ENCODE measurements at regions not wholly inside any gene's neighbourhood (a gene's known extent, or its start where the extent isn't known, plus 50 kb on each side); places are given as distances from the start of the nearest gene placed in this dataset.
"Not testable (repeated sequence)": the region's sequence is repeated elsewhere in the genome, so short reads cannot be mapped to it uniquely, and the experiment has no call there.

DNA sequence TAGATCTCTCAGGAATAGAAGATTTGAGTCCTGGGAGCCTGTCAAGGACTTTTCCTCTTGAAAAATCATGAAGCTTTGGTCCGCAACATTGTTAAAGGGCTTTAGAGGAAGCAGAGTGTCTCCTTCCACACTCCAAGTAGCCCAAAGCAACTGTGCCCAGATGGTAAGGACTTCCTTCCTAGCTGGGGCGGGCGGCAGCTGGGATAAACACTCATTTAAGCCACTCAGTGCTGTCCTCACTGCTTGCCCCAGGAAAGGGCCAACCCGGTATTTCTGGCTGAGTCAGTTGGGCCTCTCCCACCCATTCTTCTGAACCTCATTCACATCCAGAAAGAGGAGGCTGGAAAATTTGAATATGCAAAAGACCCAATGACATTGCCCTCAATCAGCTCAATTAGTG is 144.3 kb downstream of the CHIC2 start:
- no peak for DNase-seq (ENCODE audit: low read depth)

DNA sequence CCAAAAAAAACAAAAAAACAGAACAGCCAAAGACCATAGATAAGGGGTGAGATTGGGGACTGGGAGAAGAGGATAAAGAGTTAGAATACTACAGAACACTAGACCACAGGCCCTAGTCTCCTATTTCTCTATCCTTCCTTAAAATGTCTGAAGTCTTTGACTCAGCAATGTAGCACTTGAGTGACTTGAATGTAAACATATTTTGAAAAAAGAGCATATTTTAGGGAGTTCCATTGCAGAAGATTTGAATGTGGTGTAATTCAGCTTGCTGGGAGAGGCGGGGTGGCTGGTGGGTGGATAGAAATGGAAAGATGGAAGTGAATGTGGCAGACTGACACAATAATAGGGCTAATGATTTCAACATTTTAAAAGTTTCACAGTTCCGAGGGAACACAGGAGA is 144.9 kb downstream of the CHIC2 start:
- no peak for DNase-seq (ENCODE audit: low read depth)

DNA sequence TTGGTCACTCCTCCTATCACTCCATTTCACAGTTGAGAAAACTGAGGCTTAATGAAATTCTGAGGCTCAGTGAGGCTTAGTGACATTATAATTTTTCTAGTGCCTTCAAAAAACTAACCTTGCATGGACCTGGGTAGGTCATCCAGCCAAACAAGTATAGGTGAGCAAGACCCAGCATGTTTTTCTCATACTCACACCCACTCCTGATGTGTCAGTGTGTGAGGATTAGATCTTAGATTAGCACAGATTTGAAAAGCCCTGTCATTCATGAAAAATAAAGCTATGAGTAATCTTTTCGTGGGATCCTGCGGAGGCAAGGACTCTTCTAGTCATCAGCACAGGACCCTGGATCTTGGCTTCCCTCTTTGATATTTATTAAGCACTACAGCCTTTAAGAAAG is 146.7 kb downstream of the CHIC2 start:
- DNase-seq (ENCODE audit: low read depth) = peak; percentile 52

DNA sequence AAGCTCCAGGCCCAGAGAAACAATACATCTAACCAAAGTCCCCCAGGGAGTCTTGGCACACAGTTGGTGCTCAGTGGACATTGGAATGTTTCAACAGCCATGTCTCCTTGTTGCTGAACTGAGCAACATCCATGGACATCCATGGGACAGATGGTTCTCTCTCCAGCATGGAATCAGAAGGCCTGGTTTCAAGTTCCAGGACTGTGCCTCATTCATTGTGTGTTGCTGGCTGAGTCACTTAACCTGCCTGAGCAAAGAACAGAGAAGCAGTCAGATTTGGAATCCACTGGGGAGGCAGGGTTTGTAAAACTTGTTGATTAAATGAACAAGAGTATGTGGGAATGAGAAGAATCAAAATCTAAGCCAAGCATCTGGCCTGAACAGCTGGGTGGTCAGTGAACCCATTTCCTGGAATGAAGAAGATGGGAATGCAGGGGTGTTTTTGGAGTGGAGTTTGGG is 147.9 kb downstream of the CHIC2 start:
- DNase-seq (ENCODE audit: low read depth) = peak; percentile 60

DNA sequence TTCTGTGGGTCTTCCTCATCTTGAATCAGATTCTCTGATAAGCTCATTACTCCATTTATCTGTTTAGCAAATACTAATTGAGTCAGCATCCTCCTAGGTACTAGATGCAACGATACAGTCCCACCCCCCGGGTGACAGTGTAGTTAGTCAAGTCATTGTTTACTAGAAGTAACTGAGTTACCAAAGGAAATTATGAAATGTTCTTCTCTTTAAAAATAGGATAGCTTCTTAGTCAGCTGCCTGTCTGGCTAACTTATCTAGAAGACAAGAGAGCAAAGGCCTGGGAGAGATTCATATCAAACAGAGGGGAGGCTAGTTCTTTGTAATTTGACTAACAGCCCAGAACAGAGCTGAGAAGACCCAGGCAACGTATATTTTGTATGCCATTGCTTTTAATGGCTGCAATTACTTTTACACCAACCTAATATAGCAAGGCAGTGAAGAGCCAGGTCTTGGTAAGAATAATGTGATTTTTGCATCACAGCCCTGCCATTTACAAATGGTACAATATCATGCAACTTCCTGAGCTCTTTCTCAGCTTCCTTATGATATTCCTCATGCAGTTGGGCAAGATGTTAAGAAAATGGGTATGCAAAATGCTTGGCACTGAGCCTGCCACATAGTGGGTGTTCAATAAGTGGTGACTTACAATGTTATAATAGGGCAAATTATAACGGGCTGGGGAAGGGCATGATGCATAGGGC is 149.9 kb downstream of the CHIC2 start:
- peak; percentile 97 for DNase-seq (ENCODE audit: low read depth)

DNA sequence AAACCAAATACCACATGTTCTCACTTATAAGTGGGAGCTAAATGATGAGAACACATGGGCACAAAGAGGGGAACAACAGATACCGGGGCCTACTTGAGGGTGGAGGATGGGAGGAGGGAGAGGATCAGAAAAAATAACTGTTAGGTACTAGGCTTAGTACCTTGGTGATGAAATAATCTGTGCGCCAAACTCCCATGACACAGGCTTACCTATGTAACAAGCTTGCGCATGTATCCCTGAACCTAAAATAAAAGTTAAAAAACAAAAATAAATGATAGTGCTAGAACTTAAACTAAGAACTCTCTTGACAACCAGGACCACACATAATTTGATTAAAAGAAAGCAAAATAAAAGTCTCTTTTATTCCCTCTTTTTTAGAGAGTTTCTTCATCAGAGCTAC is 150.6 kb downstream of the CHIC2 start:
- no peak for DNase-seq (ENCODE audit: low read depth)

DNA sequence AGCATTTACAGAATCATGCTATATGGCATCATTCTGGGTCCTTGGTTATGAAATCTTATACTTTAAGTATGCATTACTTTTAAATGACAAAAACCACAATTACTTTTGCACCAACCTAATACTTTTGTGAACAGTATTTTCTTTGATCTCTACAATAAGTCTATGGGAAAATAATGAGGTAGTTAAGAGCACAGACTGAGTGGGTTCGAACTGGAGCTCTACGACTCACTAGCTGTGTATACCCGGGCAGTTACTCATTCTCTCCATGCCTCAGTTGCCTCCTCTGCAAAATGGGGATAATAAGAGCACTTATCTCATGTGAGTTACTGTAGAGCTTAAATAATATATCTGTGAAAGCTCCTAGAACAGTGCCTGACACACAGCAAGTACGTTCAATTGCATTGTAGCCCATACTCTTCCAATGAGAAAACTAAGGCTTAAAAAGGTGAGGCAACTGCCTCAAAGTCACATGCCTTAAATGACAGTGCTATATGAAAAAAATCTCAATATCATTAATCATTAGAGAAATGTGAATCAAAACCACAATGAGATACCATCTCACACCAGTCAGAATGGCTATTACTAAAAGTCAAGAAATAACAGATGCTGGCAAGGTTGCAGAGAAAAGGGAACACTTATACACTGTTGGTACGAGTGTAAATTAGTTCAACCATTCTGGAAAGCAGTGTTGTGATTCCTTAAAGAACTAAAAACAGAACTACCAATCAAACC is 151.5 kb downstream of the CHIC2 start:
- peak; percentile 28 for DNase-seq (ENCODE audit: low read depth)

DNA sequence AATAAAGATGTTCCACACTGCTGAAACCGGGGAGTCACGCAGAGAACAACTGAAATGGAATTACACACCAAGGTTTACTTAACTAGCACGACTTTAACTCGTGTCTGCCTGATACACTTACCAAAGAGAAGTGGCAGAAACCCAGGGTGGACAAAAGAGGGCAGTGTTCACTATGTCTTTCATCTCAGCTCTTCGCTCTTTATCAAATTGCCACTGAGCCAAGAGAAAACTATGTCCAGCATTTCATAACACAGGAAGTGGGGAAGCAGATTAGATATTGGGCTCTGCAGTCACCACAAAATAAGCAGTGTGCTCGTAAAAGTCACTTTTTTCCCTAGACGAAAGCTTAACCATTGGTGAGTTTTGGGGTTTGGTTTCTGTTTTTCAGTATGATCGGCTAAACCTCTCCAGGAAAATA is 155.7 kb downstream of the CHIC2 start:
- DNase-seq (ENCODE audit: low read depth) = peak; percentile 89

DNA sequence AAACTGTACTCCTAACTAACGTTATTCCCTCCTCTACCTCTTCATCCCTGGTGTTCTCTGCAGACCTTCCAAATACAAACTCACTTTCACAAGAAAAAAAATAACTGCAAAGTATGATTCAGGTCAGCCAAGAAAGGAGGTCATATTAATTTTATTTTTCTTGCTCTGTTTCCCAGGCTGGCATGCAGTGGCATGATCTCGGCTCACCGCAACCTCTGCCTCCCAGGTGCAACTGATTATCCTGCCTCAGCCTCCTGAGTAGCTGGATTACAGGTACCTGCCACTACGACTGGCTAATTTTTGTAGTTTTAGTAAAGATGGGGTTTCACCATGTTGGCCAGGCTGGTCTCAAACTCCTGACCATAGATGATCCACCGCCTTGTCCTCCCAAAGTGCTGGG is 156.6 kb downstream of the CHIC2 start:
- no peak for DNase-seq (ENCODE audit: low read depth)

DNA sequence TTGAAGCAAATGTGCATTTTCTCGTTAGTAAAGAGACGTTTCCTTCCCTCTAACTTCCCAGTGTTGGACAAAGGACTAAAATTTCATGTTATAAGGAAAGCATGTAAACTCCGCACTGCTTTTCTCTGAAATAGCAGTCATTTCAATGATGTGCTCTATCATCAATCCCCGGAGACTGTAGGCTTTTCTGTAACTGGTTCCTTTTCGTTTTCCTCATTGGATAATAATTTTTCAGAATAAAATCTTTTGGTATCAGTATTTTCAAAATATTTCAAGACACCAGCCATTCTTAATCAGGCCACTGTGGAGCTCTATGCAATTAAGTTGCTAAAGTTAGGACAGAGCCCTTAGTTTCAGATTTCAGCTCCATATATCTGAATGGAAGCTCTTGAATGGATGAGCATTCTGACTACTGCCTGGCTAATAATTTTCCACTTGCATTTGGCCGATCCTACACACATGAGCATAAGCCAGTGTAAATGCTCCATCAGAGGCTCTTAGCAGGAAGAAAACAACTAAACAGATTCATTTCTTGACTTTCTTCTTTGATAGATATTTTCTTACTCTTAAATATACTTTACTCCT is 157.7 kb downstream of the CHIC2 start:
- no peak for DNase-seq (ENCODE audit: low read depth)

DNA sequence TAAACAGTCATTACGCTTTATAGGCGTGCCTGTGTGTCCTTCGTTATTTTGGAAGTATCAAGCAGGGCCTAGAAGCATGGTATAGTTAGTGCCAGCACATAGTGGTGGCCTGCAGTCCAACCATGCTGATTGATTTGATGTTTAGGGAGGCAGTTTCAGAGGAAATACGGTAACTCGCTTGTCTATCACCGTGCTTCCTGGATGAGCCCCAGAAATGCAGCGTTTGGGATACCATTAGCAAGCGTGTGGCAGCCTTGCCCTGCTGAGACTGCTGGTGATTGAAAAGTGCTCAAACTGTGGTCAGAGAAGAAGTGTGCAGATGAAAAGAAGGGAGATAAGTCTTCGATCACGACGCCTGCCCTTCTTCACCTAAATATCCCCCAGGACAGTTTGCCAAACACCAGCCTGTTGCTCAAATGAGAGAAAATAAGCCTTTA is 158.4 kb downstream of the CHIC2 start:
- peak; percentile 63 for DNase-seq (ENCODE audit: low read depth)

DNA sequence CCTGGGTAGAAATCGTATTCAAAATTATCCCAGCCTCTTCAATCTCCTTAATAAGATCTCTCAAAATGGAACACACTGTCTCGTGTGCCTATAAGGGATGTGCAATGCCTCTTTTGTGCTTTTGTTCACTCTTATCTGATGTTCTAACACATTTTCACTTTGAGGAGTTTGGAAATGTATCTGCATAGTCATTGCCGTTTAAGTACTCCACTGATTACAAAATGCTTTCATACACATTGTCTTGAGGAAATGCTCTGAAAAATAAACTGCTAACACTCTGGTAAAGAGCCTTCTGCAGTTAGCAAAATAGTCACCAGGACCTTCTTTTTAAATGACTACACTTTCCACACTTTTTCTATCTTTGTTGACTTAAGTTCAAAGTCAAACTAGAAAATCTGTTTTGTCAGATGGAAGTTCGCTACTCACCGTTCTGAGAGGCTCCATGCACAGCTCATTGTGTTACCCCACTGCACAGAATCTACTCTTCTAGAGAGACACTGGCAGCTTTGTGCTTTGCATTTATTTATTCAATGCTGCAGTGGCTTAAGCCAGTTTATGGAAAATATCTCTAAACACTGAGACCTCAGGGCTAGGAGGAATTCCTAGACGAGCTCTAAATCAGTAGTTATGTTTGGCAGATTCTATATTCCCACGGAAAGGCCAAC is 159.0 kb downstream of the CHIC2 start:
- no peak for DNase-seq (ENCODE audit: low read depth)

DNA sequence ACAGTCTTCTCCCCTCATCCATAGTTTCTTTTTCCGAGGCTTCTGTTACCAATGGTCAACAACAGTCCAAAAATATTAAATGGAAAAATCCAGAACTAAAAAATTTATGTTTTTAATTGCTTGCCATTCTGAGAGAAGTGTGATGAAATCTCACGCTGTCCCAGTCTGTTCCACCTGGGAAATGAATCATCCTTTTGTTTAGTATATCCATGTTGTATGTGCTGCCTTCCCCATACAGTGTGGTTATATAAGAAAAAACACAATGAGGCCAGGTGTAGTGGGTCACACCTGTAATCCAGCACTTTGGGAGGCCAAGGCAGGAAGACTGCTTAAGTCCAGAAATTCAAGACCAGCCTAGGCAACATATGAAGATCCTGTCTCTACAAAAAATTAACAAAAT is 161.6 kb downstream of the CHIC2 start:
- no peak for DNase-seq (ENCODE audit: low read depth)

DNA sequence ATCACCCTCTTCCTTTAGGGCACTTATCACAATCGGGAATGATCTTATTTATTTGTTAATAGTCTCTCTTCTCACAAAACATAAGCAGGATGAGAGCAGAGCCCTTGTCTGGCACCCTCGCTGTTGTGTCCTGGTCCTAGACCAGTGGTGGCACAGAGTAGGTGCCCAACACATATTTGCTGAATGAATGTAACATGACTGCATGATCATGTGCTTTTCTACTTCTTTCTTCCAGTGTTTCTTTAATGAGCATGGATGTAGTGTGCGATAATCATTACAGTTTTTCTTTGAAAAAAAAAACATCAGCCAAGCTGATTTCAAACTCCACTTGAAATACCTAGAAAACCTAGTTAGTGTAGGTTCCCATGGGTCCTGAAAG is 164.1 kb downstream of the CHIC2 start:
- DNase-seq (ENCODE audit: low read depth) = no peak

DNA sequence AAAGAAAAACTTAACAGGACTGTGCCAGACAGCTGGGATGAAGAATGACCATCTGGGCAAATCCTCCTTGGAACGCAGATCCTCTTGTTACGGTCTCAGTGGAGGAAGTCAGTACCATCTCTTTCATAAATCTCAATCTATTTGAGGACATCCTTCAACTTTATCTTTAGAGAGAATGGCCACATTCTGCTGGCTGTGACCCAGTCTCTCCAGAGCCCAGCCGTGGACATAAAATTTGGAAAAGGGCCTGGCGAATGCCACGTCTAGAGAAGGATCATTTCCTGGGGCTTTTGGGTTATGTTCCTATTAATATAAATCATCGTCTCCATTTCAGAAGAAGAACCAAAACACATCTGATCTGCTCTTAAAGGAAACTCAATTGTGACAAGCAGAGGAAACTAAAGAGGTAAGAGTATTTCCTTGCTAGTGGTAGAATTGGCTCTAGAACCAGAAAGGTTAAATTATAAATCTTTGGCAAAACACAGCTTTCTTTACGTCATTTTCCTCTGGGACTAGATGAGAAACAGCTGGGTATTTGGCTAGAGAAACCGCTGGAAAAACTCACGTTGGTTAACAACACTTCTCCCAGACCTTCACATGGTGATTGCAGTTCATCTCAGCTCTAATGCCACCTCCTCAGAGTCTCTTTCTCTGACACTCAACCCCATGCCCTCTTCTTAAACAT is 164.7 kb downstream of the CHIC2 start:
- DNase-seq (ENCODE audit: low read depth) = no peak

DNA sequence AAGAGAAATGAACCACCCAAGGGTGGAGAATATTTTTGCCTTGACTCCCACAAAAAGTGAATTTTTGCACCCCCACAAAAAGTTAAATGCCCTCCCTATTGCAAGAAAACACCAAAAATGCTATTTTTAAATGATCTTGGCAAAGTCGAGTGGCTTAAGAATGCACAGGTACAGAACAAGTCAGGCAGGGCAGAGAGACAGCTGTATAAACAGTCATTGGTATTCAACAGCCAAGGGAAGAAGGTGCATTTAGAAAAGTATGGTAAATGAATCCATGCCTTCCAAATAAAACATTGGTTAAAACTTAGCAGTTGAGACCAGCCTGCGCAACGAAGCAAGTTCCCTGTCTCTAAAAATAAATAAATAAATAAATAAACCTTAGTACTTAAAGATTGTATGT is 169.3 kb downstream of the CHIC2 start:
- DNase-seq (ENCODE audit: low read depth) = no peak

DNA sequence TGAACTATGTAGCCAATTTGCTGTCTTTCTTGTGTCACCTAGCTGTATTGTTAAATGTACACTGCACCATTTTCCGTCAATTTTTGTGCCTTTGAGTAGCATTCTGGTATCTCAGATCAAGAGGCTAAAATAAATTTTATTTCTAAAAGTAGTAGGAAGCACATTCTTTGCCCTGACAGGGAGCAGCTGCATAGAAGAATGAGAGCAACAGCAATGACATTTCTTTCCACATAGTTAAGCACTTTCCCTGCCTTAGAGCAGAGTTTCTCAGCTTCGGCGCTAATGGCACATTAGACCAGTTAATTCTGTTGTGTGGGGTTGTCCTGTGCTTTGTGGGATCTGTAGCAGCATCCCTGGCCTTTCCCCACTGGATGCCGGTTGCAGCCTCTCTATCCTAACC is 173.9 kb downstream of the CHIC2 start:
- no peak for DNase-seq (ENCODE audit: low read depth)

DNA sequence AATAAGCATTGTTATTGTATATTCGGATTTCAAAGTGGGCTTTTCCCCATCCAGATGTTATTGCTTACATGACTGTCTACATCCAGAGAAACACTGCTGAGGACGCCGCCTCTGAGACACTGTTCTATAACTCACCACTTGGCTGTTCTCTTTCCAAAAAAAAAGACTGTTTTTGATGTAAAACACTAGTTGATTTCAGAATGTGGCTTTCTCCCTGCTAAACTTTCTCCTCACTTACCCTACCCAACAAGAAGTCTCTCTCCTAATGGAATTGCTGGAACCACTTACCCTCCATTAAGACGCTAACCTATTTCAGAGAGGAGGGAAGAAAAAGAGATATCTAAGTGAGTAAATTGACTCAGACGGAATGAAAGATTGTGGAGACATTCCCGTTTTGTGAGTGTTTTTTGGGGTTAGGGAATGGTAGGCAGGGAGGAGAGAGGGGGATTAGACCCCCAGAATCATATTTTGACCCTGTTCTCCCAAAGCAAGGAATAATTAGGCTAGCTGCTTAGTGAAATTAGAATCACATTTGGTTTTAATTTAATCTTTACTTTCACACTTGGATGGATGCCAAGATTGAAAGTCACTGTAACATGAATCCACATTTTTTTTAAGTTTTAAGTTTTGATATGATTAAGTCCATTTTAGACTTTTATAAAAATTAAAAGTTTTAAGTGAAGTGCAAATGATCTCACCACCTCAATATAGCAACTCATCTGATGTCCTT is 174.9 kb downstream of the CHIC2 start:
- no peak for DNase-seq (ENCODE audit: low read depth)

DNA sequence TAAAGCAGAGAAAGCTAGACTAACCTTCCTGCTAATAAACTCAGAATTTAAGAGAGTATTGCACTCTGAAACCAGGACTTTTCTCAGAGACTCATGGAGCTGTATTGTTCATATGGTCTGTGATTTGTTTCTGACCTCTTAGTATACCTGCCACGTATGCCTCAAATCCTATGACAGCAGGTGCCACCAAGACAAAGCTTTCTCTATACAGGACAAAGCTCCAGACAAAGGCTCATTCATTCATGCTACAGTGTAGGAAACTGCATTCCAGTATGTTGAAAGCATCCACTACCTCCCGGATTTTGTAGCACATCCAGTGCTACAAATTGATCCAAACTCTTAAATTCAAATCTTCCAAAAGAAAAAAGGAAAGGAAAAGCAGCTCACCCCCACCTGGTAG is 178.3 kb downstream of the CHIC2 start:
- no peak for DNase-seq (ENCODE audit: low read depth)

DNA sequence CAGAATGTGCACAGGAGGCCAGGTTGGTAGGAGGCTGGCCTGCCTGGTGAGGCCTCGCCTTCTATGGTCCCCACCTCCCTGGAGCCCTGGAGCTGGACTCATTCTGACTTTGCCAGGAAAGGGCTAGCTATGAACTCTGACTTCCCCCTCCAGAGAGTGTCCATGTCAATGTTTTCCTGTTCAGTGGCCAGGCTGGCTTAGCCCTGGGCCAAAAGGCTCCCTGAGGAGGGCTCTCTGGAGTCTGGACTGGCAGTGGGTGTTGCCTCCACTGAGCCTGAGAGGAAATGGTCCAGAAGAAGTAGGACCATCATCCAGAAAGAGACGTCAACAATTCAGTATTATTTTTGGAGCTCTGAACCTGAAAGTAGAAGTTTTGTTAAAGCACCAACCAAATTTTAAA is 178.7 kb downstream of the CHIC2 start:
- no peak for DNase-seq (ENCODE audit: low read depth)

DNA sequence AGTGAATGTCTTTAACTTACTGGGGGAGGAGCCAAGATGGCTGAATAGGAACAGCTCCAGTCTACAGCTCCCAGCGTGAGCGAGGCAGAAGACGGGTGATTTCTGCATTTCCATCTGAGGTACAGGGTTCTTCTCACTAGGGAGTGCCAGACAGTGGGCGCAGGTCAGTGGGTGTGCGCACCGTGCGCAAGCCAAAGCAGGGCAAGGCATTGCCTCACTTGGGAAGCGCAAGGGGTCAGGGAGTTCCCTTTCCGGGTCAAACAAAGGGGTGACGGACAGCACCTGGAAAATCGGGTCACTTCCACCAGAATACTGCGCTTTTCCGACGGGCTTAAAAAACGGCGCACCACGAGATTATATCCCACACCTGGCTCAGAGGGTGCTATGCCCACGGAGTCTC is 187.3 kb downstream of the CHIC2 start:
- DNase-seq (ENCODE audit: low read depth) = not testable (repeated sequence)

DNA sequence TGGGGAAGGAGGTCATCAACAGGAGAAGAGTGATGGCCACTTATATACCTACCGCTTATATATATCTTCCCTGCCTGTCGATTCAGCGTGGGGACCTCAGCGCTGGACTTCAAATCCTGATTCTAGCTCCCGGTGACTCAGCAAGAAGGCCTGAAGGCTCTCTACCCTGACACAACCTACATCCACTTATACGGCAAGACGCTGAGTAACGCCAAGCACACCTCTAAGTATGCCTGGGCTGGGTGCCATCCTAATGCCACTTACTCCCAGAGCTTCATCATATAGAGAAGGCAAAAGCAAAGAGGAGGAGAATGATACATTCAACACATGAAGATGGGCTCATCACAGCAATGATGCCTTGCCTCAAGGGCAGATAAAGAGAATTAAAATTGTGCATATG is 198.3 kb downstream of the CHIC2 start:
- DNase-seq (ENCODE audit: low read depth) = no peak

Measured in ELR (cell line).